Epithelial cell of proximal tubule (primary cell): ENCODE measurements at regions not wholly inside any gene's neighbourhood (a gene's known extent, or its start where the extent isn't known, plus 50 kb on each side); places are given as distances from the start of the nearest gene placed in this dataset.

Experiments
- DNase-seq: peaks from one replicate; pipeline ENCODE4 v3.0.0-alpha.2; 2011; ENCODE audit warnings: low read depth
- H3K4me3 ChIP-seq: 2 replicates; pipeline ENCODE4 v1.5.1; 2011; ENCODE audit warnings: low read depth, mild to moderate bottlenecking, low read length
- CTCF ChIP-seq: conservative IDR thresholded peaks from 2 replicates; pipeline ENCODE4 v1.5.1; 2012; ENCODE audit warnings: low read depth, mild to moderate bottlenecking, low read length

DNA sequence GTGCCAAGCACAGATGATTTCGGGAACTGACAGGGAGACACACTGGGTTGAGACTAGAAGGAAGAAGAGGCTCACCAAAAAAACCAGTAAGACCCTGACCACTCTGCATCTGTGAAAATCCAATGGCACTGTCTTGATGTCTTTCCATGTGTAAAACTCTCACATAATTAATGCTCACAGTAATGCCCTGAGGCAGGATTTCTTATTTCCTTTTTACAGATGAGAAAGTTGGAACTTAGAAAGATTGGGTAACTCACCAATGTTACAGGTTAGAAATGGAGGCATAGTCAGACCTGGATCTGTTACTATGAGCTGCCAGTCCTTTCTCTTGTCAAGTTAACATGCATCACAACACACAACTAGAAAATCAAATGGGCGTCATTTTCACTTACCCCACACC lies 151.0 kb upstream of the MCHR2 start:
- TF ChIP-seq CTCF, result no peak
- H3K4me3 ChIP-seq, result no peak overlapping the region
- DNase-seq, result no peak

- TF ChIP-seq CTCF, result no peak
- no peak for DNase-seq
- no peak overlapping the region for H3K4me3 ChIP-seq
Measured at GRCh38 chr6:100138346-100139022, 144.5 kb upstream of the MCHR2 start.

GRCh38 chr6:100137759-100138158 lies 143.7 kb upstream of the MCHR2 start:
- H3K4me3 ChIP-seq, result no peak overlapping the region
- DNase-seq, result no peak
- no peak for TF ChIP-seq CTCF

GRCh38 chr6:100136590-100136989 lies 142.6 kb upstream of the MCHR2 start:
- H3K4me3 ChIP-seq, result no peak overlapping the region
- no peak for TF ChIP-seq CTCF

DNA sequence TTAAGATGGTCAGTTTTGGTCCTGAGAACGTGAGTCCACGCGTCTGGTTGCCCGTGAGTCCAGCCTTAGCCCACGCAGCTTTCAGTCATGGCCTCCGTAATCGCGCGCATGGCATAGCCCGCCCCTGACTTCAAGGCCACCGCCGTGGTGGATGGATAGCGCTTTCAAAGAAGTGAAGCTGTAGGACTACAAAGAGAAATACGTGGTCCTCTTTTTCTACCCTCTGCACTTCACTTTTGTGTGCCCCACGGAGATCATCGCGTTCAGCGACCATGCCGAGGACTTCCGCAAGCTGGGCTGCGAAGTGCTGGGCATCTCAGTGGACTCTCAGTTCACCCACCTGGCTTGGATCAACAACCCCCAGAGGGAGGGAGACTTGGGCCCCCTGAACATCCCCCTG lies 142.0 kb upstream of the MCHR2 start:
- DNase-seq, result no peak
- no peak for TF ChIP-seq CTCF
- no peak overlapping the region for H3K4me3 ChIP-seq

More at GRCh38 chr6:100136590-100136989, 142.6 kb upstream of the MCHR2 start:
- DNase-seq, result no peak

DNA sequence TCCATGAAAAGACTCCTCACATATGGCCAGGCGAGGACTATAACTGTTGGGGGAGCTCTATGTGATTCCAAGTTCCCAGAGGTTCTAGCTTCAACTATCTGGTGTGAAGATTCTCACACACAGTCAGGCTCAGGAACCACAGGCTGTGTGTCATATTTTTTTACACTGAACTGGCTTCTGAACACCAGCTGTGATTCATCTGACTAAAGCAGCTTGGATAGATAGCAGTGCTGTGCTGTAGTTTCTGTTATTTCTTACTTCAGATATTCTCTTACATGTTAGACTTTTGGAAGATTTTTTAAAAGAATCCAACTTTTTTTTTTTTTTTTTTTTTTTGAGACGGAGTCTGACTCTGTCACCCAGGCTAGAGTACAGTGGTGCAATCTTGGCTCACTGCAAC lies 140.7 kb upstream of the MCHR2 start:
- DNase-seq, result no peak
- H3K4me3 ChIP-seq, result no peak overlapping the region
- TF ChIP-seq CTCF, result no peak

GRCh38 chr6:100134297-100134696 lies 140.3 kb upstream of the MCHR2 start:
- TF ChIP-seq CTCF, result no peak
- DNase-seq, result no peak
- no peak overlapping the region for H3K4me3 ChIP-seq
